GM21717 (cell line): ENCODE measurements at regions not wholly inside any gene's neighbourhood (a gene's known extent, or its start where the extent isn't known, plus 50 kb on each side); places are given as distances from the start of the nearest gene placed in this dataset.
"Not testable (repeated sequence)": the region's sequence is repeated elsewhere in the genome, so short reads cannot be mapped to it uniquely, and the experiment has no call there.

Source experiments
- ATAC-seq: cut with Tn5 transposase; IDR thresholded peaks from one replicate; pipeline ENCODE4 v1.9.1; 2021; ENCODE audit warnings: mild to moderate bottlenecking, moderate library complexity; ENCODE audit not compliant: unreplicated experiment

- ATAC-seq, result no peak
Measured at GRCh38 chr13:78098249-78098648, 179.6 kb upstream of the EDNRB start.

GRCh38 chr13:78096221-78096620 is 177.6 kb upstream of the EDNRB start:
- no peak for ATAC-seq

- no peak for ATAC-seq
Measured at GRCh38 chr13:78087966-78088678, 169.5 kb upstream of the EDNRB start.

- no peak for ATAC-seq
Measured at GRCh38 chr13:78085434-78086225, 167.0 kb upstream of the EDNRB start.

- no peak for ATAC-seq
Measured at GRCh38 chr13:78084401-78084800, 165.8 kb upstream of the EDNRB start.

- no peak for ATAC-seq
Measured at GRCh38 chr13:78078168-78078567, 159.5 kb upstream of the EDNRB start.

- ATAC-seq, result no peak
Measured at GRCh38 chr13:78067290-78067689, 148.7 kb upstream of the EDNRB start.

GRCh38 chr13:78065141-78065540 is 146.5 kb upstream of the EDNRB start:
- ATAC-seq, result no peak

GRCh38 chr13:78061806-78062205 is 143.2 kb upstream of the EDNRB start:
- ATAC-seq, result no peak

- ATAC-seq, result no peak
Measured at GRCh38 chr13:78060966-78061365, 142.3 kb upstream of the EDNRB start.

GRCh38 chr13:78056865-78057264 is 138.2 kb upstream of the EDNRB start:
- not testable (repeated sequence) for ATAC-seq

GRCh38 chr13:78054157-78054556 is 135.5 kb upstream of the EDNRB start:
- no peak for ATAC-seq

GRCh38 chr13:78047151-78047550 is 128.5 kb upstream of the EDNRB start:
- ATAC-seq, result no peak

- peak; percentile 76 for ATAC-seq
Measured at GRCh38 chr13:78046331-78046730, 127.7 kb upstream of the EDNRB start.

- ATAC-seq, result no peak
Measured at GRCh38 chr13:78045916-78046315, 127.3 kb upstream of the EDNRB start.

GRCh38 chr13:78041366-78041765 is 122.7 kb upstream of the EDNRB start:
- ATAC-seq, result not testable (repeated sequence)

GRCh38 chr13:78040205-78040830 is 121.7 kb upstream of the EDNRB start:
- no peak for ATAC-seq

GRCh38 chr13:78036841-78037240 is 118.2 kb upstream of the EDNRB start:
- ATAC-seq, result no peak

- no peak for ATAC-seq
Measured at GRCh38 chr13:78035500-78035899, 116.9 kb upstream of the EDNRB start.

GRCh38 chr13:78033509-78033908 is 114.9 kb upstream of the EDNRB start:
- no peak for ATAC-seq

- no peak for ATAC-seq
Measured at GRCh38 chr13:78032132-78032531, 113.5 kb upstream of the EDNRB start.

GRCh38 chr13:78030341-78030896 is 111.8 kb upstream of the EDNRB start:
- no peak for ATAC-seq
